Body of pancreas (tissue), 4 donors: ENCODE measurements at regions not wholly inside any gene's neighbourhood (a gene's known extent, or its start where the extent isn't known, plus 50 kb on each side); places are given as distances from the start of the nearest gene placed in this dataset.

Source experiments
- POLR2A ChIP-seq, 3 donors: fragments of 450-650 bp; IDR thresholded peaks; one replicate each; pipeline ENCODE4 v1.6.1; 2016; ENCODE audit warnings: antibody characterized with exemption in 3 of 3, mild to moderate bottlenecking in 2 of 3
- TF ChIP-seq, protein P1 (sequence below), 7 experiments: fragments of 450-650 bp in 4 of 7; fragments of 200-600 bp in 3 of 7; sonication (generic) in 3 of 7; IDR thresholded peaks; one replicate each; pipeline ENCODE4 v1.5.1; 2016 to 2019; ENCODE audit warnings: antibody characterized with exemption in 7 of 7

DNA sequence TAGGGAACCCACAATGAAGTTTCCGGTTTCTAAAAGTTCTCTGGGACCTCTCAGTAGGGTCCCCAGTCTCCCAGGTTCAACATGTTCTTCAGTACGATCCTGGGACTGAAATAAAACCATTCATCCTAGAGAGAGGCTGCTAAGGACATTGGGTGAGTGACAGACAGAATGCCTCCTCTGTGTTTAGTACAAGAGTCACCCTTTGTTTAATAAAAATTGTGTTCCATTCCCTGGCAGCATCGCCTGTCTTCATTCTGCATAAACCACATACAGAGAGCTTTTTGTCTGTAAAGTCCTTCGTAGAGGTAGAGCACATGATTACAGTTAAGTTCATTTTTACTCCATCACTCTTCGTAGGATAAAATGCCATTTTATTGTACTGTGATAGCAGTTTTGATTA, 95.3 kb upstream of the GPR12 start:
- TF ChIP-seq, protein P1, sequence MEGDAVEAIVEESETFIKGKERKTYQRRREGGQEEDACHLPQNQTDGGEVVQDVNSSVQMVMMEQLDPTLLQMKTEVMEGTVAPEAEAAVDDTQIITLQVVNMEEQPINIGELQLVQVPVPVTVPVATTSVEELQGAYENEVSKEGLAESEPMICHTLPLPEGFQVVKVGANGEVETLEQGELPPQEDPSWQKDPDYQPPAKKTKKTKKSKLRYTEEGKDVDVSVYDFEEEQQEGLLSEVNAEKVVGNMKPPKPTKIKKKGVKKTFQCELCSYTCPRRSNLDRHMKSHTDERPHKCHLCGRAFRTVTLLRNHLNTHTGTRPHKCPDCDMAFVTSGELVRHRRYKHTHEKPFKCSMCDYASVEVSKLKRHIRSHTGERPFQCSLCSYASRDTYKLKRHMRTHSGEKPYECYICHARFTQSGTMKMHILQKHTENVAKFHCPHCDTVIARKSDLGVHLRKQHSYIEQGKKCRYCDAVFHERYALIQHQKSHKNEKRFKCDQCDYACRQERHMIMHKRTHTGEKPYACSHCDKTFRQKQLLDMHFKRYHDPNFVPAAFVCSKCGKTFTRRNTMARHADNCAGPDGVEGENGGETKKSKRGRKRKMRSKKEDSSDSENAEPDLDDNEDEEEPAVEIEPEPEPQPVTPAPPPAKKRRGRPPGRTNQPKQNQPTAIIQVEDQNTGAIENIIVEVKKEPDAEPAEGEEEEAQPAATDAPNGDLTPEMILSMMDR (IDR thresholded peaks at IDR 0.05): no peak
- TF ChIP-seq POLR2A (IDR thresholded peaks at IDR 0.05): no peak
